Neural cell (in vitro differentiated cells): ENCODE measurements at regions not wholly inside any gene's neighbourhood (a gene's known extent, or its start where the extent isn't known, plus 50 kb on each side); places are given as distances from the start of the nearest gene placed in this dataset.

Experiments
- H2AFZ ChIP-seq: fragments of 200-600, 300-800 bp; sonication (generic), shearing (Covaris generic); 2 replicates; pipeline ENCODE4 v1.6.0; 2014; ENCODE audit warnings: low read depth, mild to moderate bottlenecking, antibody characterized with exemption, low read length, moderate library complexity
- H3F3A ChIP-seq: fragments of 200-600 bp; shearing (Covaris generic); 2 replicates; pipeline ENCODE4 v1.6.1; 2016; ENCODE audit warnings: mild to moderate bottlenecking, moderate library complexity, mixed read lengths, antibody characterized with exemption, low read length; ENCODE audit not compliant: insufficient read depth, poor library complexity, severe bottlenecking
- H3K27ac ChIP-seq: fragments of 200-600, 300-800 bp; sonication (generic), shearing (Covaris generic); 2 replicates; pipeline ENCODE4 v1.5.1; 2014; ENCODE audit warnings: mild to moderate bottlenecking, low read length, moderate library complexity
- H3K27me3 ChIP-seq: fragments of 300-800, 200-600 bp; sonication (generic), shearing (Covaris generic); 2 replicates; pipeline ENCODE4 v1.6.0; 2014; ENCODE audit warnings: mild to moderate bottlenecking, low read depth, low read length, moderate library complexity; ENCODE audit not compliant: insufficient read depth
- H3K36me3 ChIP-seq: fragments of 300-800, 200-600 bp; sonication (generic), shearing (Covaris generic); 2 replicates; pipeline ENCODE4 v1.5.1; 2014; ENCODE audit warnings: mild to moderate bottlenecking, antibody characterized with exemption, low read length, moderate library complexity; ENCODE audit not compliant: insufficient read depth
- H3K4me2 ChIP-seq: fragments of 300-800, 200-600 bp; sonication (generic), shearing (Covaris generic); 2 replicates; pipeline ENCODE4 v1.6.0; 2014; ENCODE audit warnings: mild to moderate bottlenecking, low read length
- H3K4me3 ChIP-seq: fragments of 300-800, 200-600 bp; sonication (generic), shearing (Covaris generic); 2 replicates; pipeline ENCODE4 v1.5.1; 2014; ENCODE audit warnings: mild to moderate bottlenecking, low read length, moderate library complexity
- H3K79me2 ChIP-seq: fragments of 200-600 bp; shearing (Covaris generic); replicated peaks from 2 replicates; pipeline ENCODE4 v1.6.0; 2014; ENCODE audit warnings: mild to moderate bottlenecking, low read length, moderate library complexity; ENCODE audit not compliant: insufficient read depth
- H3K9ac ChIP-seq: fragments of 300-800, 200-600 bp; sonication (generic), shearing (Covaris generic); 2 replicates; pipeline ENCODE4 v1.6.1; 2016; ENCODE audit warnings: mild to moderate bottlenecking, low read length, mixed read lengths
- H3K9me2 ChIP-seq: fragments of 200-600 bp; shearing (Covaris generic); 2 replicates; pipeline ENCODE4 v1.6.1; 2016; ENCODE audit warnings: mild to moderate bottlenecking, low read length, mixed read lengths; ENCODE audit not compliant: insufficient read depth
- H3K9me3 ChIP-seq: fragments of 200-600, 300-800 bp; sonication (generic), shearing (Covaris generic); 2 replicates; pipeline ENCODE4 v1.6.1; 2016; ENCODE audit warnings: mild to moderate bottlenecking, mixed run types, low read length, moderate library complexity, mixed read lengths
- H4K20me1 ChIP-seq: fragments of 200-600 bp; shearing (Covaris generic); 2 replicates; pipeline ENCODE4 v1.6.1; 2016; ENCODE audit warnings: mild to moderate bottlenecking, mixed run types; ENCODE audit not compliant: insufficient read depth
- EP300 ChIP-seq: fragments of 450-650 bp; conservative IDR thresholded peaks from 2 replicates; pipeline ENCODE4 v1.6.1; 2014; ENCODE audit warnings: antibody characterized with exemption, mild to moderate bottlenecking, moderate library complexity; ENCODE audit not compliant: poor library complexity, severe bottlenecking
- EZH2 ChIP-seq: fragments of 200-600, 300-800 bp; shearing (Covaris generic), sonication (generic); IDR thresholded peaks from 2 replicates; pipeline ENCODE4 v1.6.1; 2014; ENCODE audit warnings: antibody characterized with exemption, low read length, borderline replicate concordance, mild to moderate bottlenecking; ENCODE audit not compliant: insufficient read depth, poor library complexity, severe bottlenecking
- MXI1 ChIP-seq: fragments of 450-650 bp; conservative IDR thresholded peaks from 2 replicates; pipeline ENCODE4 v1.6.1; 2014; ENCODE audit warnings: antibody characterized with exemption, mild to moderate bottlenecking; ENCODE audit not compliant: poor library complexity, severe bottlenecking
- POLR2AphosphoS5 ChIP-seq: IDR thresholded peaks from 2 replicates; pipeline ENCODE4 v1.6.1; 2012
- RAD21 ChIP-seq: fragments of 450-650 bp; conservative IDR thresholded peaks from 2 replicates; pipeline ENCODE4 v1.6.1; 2014; ENCODE audit warnings: antibody characterized with exemption, mild to moderate bottlenecking, moderate library complexity
- SMC3 ChIP-seq: fragments of 450-650 bp; conservative IDR thresholded peaks from 2 replicates; pipeline ENCODE4 v1.6.1; 2014; ENCODE audit warnings: antibody characterized with exemption, mild to moderate bottlenecking, moderate library complexity; ENCODE audit not compliant: poor library complexity
- TAF1 ChIP-seq: IDR thresholded peaks from 2 replicates; pipeline ENCODE4 v1.6.1; 2012; ENCODE audit warnings: low read depth
- TF ChIP-seq, protein P1 (sequence below): fragments of 450-650 bp; IDR thresholded peaks from 2 replicates; pipeline ENCODE4 v1.5.1; 2014; ENCODE audit warnings: antibody characterized with exemption, mild to moderate bottlenecking, moderate library complexity; ENCODE audit not compliant: poor library complexity, severe bottlenecking
- TF ChIP-seq, protein P2 (sequence below): IDR thresholded peaks from 2 replicates; pipeline ENCODE4 v1.6.1; 2012; ENCODE audit warnings: borderline replicate concordance

DNA sequence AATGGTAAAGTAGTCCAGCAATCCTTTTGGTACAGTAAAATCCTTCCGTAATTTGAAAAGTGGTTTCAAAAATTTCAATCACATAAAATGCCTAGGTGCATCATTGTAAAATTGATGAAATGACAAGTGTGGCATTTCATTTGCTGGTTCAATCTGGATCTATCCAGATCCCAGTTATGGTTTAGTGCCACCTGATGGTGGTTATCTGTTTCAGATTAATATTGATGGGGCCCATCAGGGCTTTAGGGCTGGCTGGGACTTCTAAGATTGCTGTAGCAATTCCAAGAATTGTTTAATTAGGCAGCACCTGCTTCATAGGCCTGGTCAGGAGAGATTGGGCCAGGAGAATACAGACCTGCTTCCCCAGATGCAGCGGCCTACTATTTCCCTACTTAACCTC lies 55.5 kb upstream of the PIK3C3 start:
- Histone ChIP-seq H3F3A (no peaks in the 10 kb centered on the region), H2AFZ (no peak overlapping the region), H3K9me2 (no peaks in the 10 kb centered on the region), H3K9ac (no peak overlapping the region), H3K27me3 (no peaks in the 10 kb centered on the region), H3K27ac (no peak overlapping the region), H3K4me2 (no peak overlapping the region), H3K79me2 (no peaks in the 10 kb centered on the region), H3K36me3 (no peaks in the 10 kb centered on the region), H4K20me1 (no peaks in the 10 kb centered on the region), H3K9me3 (peaks cover 3% of the 10 kb centered on the region), H3K4me3 (no peak overlapping the region)
- no peak for TF ChIP-seq TAF1
- TF ChIP-seq EZH2 = no peak
- TF ChIP-seq MXI1 = no peak
- TF ChIP-seq, protein P1, sequence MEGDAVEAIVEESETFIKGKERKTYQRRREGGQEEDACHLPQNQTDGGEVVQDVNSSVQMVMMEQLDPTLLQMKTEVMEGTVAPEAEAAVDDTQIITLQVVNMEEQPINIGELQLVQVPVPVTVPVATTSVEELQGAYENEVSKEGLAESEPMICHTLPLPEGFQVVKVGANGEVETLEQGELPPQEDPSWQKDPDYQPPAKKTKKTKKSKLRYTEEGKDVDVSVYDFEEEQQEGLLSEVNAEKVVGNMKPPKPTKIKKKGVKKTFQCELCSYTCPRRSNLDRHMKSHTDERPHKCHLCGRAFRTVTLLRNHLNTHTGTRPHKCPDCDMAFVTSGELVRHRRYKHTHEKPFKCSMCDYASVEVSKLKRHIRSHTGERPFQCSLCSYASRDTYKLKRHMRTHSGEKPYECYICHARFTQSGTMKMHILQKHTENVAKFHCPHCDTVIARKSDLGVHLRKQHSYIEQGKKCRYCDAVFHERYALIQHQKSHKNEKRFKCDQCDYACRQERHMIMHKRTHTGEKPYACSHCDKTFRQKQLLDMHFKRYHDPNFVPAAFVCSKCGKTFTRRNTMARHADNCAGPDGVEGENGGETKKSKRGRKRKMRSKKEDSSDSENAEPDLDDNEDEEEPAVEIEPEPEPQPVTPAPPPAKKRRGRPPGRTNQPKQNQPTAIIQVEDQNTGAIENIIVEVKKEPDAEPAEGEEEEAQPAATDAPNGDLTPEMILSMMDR = no peak
- TF ChIP-seq POLR2AphosphoS5 = no peak
- TF ChIP-seq EP300 = no peak
- TF ChIP-seq, protein P2, sequence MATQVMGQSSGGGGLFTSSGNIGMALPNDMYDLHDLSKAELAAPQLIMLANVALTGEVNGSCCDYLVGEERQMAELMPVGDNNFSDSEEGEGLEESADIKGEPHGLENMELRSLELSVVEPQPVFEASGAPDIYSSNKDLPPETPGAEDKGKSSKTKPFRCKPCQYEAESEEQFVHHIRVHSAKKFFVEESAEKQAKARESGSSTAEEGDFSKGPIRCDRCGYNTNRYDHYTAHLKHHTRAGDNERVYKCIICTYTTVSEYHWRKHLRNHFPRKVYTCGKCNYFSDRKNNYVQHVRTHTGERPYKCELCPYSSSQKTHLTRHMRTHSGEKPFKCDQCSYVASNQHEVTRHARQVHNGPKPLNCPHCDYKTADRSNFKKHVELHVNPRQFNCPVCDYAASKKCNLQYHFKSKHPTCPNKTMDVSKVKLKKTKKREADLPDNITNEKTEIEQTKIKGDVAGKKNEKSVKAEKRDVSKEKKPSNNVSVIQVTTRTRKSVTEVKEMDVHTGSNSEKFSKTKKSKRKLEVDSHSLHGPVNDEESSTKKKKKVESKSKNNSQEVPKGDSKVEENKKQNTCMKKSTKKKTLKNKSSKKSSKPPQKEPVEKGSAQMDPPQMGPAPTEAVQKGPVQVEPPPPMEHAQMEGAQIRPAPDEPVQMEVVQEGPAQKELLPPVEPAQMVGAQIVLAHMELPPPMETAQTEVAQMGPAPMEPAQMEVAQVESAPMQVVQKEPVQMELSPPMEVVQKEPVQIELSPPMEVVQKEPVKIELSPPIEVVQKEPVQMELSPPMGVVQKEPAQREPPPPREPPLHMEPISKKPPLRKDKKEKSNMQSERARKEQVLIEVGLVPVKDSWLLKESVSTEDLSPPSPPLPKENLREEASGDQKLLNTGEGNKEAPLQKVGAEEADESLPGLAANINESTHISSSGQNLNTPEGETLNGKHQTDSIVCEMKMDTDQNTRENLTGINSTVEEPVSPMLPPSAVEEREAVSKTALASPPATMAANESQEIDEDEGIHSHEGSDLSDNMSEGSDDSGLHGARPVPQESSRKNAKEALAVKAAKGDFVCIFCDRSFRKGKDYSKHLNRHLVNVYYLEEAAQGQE = no peak
- no peak for TF ChIP-seq SMC3
- no peak for TF ChIP-seq RAD21

DNA sequence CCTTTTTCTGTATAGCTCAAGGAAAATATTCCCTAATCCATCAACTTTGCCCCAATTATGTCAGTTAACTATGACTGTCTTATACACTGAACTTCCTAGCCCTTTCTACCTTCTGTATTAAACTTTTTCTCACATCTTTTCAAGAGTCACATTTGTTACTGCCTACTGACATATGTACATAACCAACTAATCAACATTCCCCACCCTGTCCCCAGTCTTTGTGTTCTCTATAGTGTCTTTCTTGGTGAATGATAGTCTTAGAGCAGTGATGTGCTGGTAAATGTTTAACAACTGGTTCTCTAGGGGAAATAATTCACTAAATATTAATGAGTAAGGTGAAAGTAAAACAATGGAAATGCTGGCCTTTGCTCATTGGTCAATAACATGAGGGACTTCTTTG lies 61.6 kb upstream of the PIK3C3 start:
- no peak overlapping the region for H3K4me2 ChIP-seq
- no peaks in the 10 kb centered on the region for H3K79me2 ChIP-seq
- no peak overlapping the region for H3K27ac ChIP-seq
- no peak overlapping the region for H3K4me3 ChIP-seq
- no peaks in the 10 kb centered on the region for H3K9me2 ChIP-seq
- no peaks in the 10 kb centered on the region for H4K20me1 ChIP-seq
- no peaks in the 10 kb centered on the region for H3F3A ChIP-seq
- H3K27me3 ChIP-seq = no peaks in the 10 kb centered on the region
- no peak overlapping the region for H3K9ac ChIP-seq
- TF ChIP-seq TAF1 (no peak), SMC3 (no peak), EP300 (no peak), RAD21 (no peak), MXI1 (no peak), EZH2 (no peak), POLR2AphosphoS5 (no peak)
- TF ChIP-seq, protein P1 = no peak
- TF ChIP-seq, protein P2 = no peak
- H3K9me3 ChIP-seq = peaks cover 3% of the 10 kb centered on the region
- no peaks in the 10 kb centered on the region for H3K36me3 ChIP-seq
- H2AFZ ChIP-seq = no peak overlapping the region
